H1 (cell line): ENCODE measurements at regions not wholly inside any gene's neighbourhood (a gene's known extent, or its start where the extent isn't known, plus 50 kb on each side); places are given as distances from the start of the nearest gene placed in this dataset.

Source experiments
- ATF3 ChIP-seq: IDR thresholded peaks from 2 replicates; pipeline ENCODE4 v1.6.1; 2011; ENCODE audit warnings: low read depth, mild to moderate bottlenecking, low read length; ENCODE audit not compliant: insufficient read depth
- RXRA ChIP-seq: IDR thresholded peaks from 2 replicates; pipeline ENCODE4 v1.6.1; 2011; ENCODE audit warnings: low read depth, mild to moderate bottlenecking, low read length, moderate library complexity; ENCODE audit not compliant: insufficient read depth
- SRF ChIP-seq: IDR thresholded peaks from 2 replicates; pipeline ENCODE4 v1.6.1; 2011; ENCODE audit warnings: mild to moderate bottlenecking, low read depth, low read length, moderate library complexity

- TF ChIP-seq ATF3 (no peak), SRF (no peak), RXRA (no peak)
These were observed 112.0 kb downstream of the NPIPB5 start (continued) for GRCh38 chr16:22622703-22623102.
